ENCODE measurements at regions not wholly inside any gene's neighbourhood (a gene's known extent, or its start where the extent isn't known, plus 50 kb on each side); places are given as distances from the start of the nearest gene placed in this dataset.
"Not testable (repeated sequence)": the region's sequence is repeated elsewhere in the genome, so short reads cannot be mapped to it uniquely, and the experiment has no call there.

DNA sequence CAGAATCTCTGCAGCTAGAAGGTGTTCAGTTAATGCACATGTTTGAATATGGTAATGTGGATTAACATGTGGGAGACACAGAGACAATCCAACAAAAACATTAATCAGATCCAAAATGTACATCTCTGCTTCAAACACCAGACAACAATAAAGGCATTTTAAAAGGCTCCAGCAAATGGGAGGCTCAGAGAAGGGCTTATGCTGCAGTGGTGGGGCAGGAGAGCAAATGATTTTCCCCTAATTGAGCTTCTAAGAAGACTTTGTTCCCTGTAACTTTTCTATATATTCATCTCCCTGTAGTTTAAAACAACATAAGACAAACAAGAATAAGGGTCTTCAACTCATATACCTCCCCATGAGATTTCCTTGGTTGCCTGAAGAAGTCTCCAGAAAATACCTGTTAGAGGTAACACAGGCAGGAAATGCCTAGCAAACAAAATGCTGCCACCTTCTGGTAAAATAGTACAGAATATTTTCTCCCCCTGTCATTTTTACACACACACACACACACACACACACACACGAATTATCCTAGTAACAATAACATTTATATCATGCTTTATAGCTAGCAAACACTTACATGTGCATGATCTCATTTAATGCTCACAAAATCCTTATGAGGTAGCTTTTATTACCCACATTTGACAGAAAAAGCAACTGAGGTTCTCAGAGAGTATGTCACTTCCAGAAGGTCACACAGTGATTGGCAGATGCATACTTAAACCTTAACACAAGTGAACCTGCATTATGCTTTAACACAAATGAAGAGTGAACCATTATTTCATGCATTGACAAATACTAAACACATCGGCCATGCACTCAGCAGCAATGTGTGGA is 123.4 kb upstream of the MB21D2 start:
- intact Hi-C loops (cut with DNase I), result loop anchor here (2.0 to 10.0 kb wide), 2 partner anchors 224 to 534 kb away; no protein-coding TSS in a partner anchor
- DNase-seq (ENCODE audit: low spot score), result no peak

DNA sequence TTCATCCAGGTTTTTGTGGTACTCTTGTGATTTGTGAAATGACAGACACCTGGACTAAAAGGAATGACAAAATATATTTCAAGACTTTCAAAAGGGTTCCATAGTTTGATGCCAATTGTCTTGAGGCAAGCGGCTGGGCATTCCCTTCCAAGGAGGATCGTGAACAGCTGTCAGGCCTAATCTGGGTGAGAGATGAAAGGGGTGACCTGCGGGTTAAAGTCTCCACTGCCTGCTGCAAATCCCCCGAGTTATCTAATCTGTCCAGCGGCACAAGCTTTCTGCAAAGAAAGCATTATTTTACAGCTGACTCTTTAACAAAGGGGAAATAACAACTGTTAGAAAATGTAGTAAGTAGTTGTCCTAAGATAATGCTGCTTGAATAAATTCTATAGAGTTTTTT is 128.7 kb upstream of the MB21D2 start:
- DNase-seq (ENCODE audit: low spot score), result no peak
- intact Hi-C loops (cut with DNase I), result loop anchor here (10.0 kb wide), 1 partner anchor 528 kb away; no protein-coding TSS in a partner anchor

DNA sequence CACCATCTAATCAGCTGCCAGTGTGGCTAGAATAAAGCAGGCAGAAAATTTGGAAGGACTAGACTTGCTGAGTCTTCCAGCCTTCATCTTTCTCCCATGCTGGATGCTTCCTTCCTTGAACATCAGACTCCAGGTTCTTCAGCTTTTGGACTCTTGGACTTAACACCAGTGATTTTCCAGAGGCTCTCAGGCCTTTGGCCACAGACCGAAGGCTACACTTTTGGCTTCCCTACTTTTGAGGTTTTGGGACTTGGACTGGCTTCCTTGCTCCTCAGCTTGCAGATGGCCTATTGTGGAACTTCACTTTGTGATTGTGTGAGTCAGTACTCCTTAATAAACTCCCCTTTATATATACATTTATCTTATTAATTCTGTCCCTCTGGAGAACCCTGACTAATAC is 129.8 kb upstream of the MB21D2 start:
- intact Hi-C loops (cut with DNase I), result loop anchor here (10.0 kb wide), 1 partner anchor 527 kb away; no protein-coding TSS in a partner anchor
- not testable (repeated sequence) for DNase-seq (ENCODE audit: low spot score)

DNA sequence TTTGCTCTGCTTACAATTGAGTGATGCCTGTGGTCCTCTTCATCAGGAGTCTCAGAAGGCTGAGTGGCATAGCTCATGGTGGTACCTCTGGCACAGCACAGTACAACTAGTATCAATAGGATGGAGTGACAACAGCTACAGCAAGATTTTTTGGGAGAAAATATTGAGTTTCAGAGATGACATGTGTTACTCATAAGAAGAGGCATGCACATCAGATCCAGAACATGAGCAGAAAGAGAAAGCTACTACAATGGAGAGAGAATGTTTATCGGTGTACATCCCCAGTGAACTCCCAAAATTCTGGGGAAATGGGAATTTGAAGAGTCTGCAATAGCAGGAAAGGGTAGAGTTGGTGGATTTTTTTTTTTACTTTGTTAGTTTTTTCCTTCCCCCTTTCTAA is 130.5 kb upstream of the MB21D2 start:
- no peak for DNase-seq (ENCODE audit: low spot score)
- intact Hi-C loops (cut with DNase I), result loop anchor here (10.0 kb wide), 1 partner anchor 527 kb away; no protein-coding TSS in a partner anchor

- no peak for DNase-seq (ENCODE audit: low spot score)
- intact Hi-C loops (cut with DNase I), result loop anchor here (10.0 kb wide), 1 partner anchor 525 kb away; no protein-coding TSS in a partner anchor
These were observed 132.3 kb upstream of the MB21D2 start for GRCh38 chr3:193049935-193050334.

DNA sequence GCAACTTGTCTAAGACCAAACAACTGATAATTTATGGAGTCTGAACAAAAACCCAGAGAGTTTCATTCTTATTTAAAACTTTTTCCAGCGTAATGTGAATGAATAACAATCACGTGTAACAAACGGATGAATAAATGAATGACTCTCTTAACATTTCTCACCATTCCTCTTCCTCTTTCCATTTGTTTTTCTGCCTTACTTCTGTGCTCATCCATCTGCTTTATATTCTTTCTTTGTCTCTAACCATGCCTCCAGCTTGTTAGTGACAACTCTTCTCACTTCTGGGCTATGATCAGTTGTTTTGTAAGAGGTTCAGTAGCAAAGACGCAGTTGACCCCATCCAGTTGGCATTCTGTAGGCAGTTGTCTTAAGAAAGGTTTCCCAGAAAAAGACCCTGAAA is 133.7 kb upstream of the MB21D2 start:
- intact Hi-C loops (cut with DNase I), result no loop called here
- DNase-seq (ENCODE audit: low spot score), result no peak

- intact Hi-C loops (cut with DNase I), result no loop called here
- DNase-seq (ENCODE audit: low spot score), result no peak
These were observed 134.8 kb upstream of the MB21D2 start for GRCh38 chr3:193052354-193053045.

DNA sequence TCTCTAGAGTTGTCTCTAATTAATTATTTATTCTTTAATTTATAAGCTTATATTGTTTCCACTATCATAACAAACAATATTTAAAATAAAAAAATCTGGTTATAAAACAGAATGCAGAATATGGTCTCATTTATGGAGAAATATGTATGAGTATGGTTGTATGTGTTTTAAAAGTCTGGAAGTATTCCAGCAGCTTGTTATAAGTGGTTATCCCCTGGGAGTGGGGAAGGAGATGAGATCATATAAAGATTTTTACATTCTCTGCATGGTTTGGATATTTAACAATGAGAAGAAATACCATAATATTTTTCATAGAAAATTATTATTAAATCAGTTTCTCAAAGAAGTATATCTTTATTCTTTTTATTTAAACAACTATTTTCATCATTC is 135.4 kb upstream of the MB21D2 start:
- intact Hi-C loops (cut with DNase I), result no loop called here
- no peak for DNase-seq (ENCODE audit: low spot score)

DNA sequence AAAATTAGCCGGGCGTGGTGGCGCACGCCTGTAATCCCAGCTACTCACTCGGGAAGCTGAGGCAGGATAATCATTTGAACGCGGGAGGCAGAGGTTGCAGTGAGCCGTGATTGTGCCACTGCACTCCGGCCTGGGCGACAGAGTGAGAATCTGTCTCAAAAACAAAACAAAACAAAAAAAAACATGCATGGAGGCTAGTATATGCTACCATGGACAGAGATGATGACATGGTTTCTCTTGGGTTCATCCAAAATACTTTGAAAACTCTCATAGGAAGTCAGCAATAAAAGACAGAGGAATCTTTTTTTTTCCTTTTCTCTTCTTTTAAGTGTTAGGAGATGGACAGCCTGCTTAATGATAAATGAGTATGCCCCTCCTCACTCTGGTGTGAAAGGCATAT is 137.7 kb upstream of the MB21D2 start:
- intact Hi-C loops (cut with DNase I), result no loop called here

DNA sequence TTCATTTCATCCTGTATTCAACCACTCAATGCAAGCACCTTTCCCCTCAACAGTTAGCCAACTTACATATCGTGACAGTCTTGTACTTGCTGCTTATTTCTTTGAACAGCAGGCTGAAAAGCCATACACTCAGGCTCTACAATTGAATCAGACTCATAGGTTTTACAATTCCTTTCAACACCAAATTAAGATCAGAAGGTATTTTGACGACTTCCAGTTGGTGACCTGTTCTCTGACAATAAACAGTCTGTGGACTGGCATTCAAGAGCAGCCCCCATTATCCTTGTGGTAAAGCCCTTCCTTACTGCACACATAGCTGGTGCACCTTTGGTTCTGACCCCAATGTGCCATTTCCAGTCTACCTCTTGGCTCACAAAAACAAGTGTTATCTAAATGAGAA is 140.0 kb upstream of the MB21D2 start:
- intact Hi-C loops (cut with DNase I), result no loop called here
- no peak for DNase-seq (ENCODE audit: low spot score)

More for the DNA sequence above, 137.7 kb upstream of the MB21D2 start:
- no peak for DNase-seq (ENCODE audit: low spot score)

GRCh38 chr3:193060748-193061546 is 143.3 kb upstream of the MB21D2 start:
- DNase-seq (ENCODE audit: low spot score), result no peak
- intact Hi-C loops (cut with DNase I), result no loop called here

DNA sequence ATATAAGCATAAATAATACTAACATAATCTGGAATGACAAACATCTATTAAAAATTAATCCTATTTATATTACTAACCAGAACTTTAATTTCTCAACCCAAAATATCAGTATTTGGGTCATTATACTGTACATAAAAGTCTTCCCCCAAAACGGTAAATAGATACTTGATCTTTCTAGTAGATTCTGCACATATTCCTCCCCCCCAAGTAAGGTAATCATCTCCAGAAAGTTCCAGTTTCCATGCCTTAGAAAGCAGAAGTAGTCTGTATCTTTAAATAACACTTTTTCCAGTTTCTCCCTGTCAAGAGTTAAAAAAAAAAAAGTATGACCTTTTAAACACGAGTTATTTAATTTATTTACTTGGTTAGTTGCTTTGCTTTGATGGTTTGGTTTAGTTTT is 150.7 kb upstream of the MB21D2 start:
- no peak for DNase-seq (ENCODE audit: low spot score)
- intact Hi-C loops (cut with DNase I), result no loop called here

GRCh38 chr3:193069732-193070131 is 152.1 kb upstream of the MB21D2 start:
- intact Hi-C loops (cut with DNase I); DNase-seq (ENCODE audit: low spot score): not testable (repeated sequence)

DNA sequence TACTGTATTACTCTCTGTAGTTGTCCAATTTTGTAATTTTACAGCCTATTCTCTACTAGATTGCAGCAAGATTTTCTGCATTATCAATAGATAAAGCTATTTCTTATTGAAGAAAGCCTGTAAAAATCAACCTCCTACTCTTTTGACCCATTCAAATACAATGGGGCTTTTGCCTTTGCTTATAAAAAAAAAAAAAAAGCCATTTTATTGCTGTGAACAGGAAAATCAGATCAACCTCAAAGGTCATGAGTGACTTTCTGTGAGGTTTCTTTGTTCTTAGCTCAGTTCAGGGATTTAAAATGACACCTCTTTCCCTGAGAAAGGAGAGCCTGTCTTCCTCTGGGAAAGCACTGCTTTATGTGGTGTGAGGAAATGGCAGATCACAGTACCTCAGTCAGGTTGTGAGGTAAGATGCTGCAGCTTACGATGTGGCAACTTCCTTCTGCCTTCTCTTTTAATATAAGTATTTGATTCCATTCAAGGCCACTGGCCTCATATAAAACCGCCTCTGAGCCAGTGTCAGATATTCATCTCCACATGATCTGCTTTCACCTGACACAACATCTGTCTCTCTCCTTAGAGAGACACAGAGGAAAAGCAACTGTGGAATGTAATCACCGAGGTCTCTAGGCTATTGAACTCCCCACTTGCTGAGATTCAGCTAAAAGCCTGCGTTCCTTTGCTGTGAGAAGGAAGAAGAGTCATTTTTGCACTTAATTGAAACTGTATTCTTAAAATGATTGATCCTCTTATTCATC is 161.5 kb upstream of the MB21D2 start:
- DNase-seq (ENCODE audit: low spot score), result no peak
- intact Hi-C loops (cut with DNase I), result no loop called here

DNA sequence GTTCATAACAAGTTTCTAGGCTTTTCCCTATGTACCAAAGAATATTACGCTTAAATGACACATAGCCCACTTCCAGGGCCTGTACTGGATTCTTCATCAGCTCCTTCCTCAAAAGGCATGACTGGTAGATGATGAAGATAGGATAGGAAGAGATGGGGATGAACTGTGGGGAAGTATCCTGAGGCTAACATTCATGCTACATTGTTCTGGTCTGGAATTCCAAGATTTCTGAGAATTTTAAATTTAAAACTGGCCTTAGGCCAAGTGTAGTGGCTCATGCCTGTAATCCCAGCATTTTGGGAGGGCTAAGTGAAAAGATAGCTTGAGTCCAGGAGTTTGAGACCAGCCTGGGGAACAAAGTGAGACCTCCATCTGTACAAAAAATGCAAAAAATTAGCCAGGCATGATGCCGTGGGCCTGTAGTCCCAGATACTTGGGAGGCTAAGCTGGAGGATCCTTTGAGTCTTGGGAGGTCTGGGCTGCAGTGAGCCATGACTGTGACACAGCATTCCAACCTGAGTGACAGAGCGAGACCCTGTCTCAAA is 160.1 kb upstream of the PLAAT1 start:
- no peak for DNase-seq (ENCODE audit: low spot score)

DNA sequence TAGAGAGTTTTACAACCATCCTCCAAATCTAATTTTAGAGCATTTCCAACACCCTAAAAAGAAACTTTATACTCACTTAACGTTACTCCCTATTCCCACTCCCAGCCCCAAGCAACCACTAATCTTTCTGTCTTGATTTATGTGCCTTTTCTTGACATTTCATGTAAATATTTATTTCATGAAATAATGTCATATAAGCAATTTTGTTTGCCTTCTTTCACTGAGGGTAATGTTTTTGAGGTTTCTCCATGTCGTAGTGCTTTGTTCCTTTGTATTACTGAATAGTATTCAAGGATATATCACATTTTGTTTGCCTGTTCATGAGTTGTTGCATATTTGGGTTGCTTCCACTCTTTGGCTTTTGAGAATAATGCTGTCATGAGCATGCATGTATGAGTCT is 155.4 kb upstream of the PLAAT1 start:
- intact Hi-C loops (cut with DNase I), result no loop called here
- DNase-seq (ENCODE audit: low spot score), result no peak

More for the DNA sequence above, 160.1 kb upstream of the PLAAT1 start:
- intact Hi-C loops (cut with DNase I), result no loop called here

DNA sequence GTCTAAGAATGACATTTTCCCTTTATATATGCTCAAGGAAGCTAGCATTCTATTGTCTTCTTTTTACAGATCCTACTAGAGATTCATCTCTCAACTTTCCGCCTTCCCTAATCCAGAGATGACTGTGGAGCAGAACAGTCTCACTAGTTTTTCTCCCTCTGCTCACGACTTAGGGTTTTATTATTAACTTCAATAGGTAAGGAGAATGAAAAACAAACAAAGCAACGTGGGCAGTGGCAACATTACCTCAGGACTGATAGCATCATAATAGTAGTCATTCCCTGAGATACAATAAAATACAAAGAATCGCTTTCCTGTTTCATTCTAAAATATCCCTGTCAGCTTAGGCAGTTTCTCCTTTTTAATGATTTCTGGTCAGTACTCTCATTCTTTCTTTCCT is 154.3 kb upstream of the PLAAT1 start:
- no peak for DNase-seq (ENCODE audit: low spot score)

GRCh38 chr3:193087336-193087735 is 153.7 kb upstream of the PLAAT1 start:
- intact Hi-C loops (cut with DNase I), result no loop called here
- DNase-seq (ENCODE audit: low spot score), result no peak

More for the DNA sequence above, 154.3 kb upstream of the PLAAT1 start:
- intact Hi-C loops (cut with DNase I), result no loop called here

- no peak for DNase-seq (ENCODE audit: low spot score)
- intact Hi-C loops (cut with DNase I), result no loop called here
These were observed 145.7 kb upstream of the PLAAT1 start for GRCh38 chr3:193095366-193095765.
